GM21825 (cell line): ENCODE measurements at regions not wholly inside any gene's neighbourhood (a gene's known extent, or its start where the extent isn't known, plus 50 kb on each side); places are given as distances from the start of the nearest gene placed in this dataset.
A peak's percentile ranks its signal among the peaks of the same experiment; 100 is the strongest.
"Not testable (repeated sequence)": the region's sequence is repeated elsewhere in the genome, so short reads cannot be mapped to it uniquely, and the experiment has no call there.

ENCODE experiments used
- ATAC-seq: cut with Tn5 transposase; IDR thresholded peaks from one replicate; pipeline ENCODE4 v1.9.1; 2021; ENCODE audit warnings: mild to moderate bottlenecking, moderate library complexity; ENCODE audit not compliant: unreplicated experiment

GRCh38 chr5:99032234-99033013 is 103.6 kb upstream of the CHD1 start:
- peak; percentile 41 for ATAC-seq

DNA sequence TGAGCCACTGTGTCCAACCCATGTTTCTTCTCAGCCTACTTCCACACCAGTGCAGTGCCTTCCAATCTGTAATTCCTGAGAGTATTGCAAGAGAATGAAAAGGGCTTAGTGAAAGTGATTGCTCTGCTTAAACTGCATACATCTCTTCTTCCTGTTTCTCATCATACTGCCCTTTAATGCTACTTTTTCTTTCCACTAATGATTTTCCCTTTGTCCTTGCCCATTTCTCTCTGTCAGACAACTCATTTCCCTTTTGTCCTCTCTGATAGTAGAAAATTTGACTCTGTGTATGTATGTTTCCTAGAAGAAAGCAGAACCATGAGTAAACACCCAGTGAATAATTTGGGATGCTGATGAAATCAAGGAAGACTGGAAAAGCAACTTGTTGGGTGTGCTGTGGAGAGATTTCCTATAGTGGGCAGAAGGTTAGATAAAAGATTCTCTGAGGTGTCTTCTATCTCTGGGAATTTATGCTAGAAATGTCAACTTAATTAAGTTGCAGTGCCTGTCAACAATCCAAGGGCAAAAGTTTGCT is 102.2 kb upstream of the CHD1 start:
- ATAC-seq = no peak

- ATAC-seq = no peak
Observed at GRCh38 chr5:99029172-99029571, 100.4 kb upstream of the CHD1 start.

GRCh38 chr5:99028170-99028569 is 99.4 kb upstream of the CHD1 start:
- not testable (repeated sequence) for ATAC-seq

- no peak for ATAC-seq
Observed at GRCh38 chr5:99025298-99026045, 96.7 kb upstream of the CHD1 start.

- ATAC-seq = no peak
Observed at GRCh38 chr5:99023330-99023729, 94.5 kb upstream of the CHD1 start.

DNA sequence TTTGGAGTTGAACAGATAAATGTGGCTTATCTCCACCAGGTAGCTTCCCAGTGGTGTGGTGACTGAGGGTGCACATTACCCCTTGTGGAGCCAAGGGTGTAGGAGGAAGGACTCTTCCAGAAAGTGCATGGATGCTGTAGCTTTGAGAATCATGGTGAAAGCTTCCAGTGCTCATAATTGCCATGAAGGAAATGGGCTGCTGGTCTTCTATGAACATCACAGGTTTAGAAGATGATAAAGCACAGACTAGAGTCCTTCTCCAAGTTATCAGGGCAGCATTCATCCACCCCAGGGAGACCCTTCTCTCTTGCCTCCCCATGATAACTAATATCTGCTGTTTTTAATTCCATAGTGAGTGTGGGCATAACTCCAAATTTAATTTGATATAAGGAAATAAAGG is 93.4 kb upstream of the CHD1 start:
- ATAC-seq = no peak

DNA sequence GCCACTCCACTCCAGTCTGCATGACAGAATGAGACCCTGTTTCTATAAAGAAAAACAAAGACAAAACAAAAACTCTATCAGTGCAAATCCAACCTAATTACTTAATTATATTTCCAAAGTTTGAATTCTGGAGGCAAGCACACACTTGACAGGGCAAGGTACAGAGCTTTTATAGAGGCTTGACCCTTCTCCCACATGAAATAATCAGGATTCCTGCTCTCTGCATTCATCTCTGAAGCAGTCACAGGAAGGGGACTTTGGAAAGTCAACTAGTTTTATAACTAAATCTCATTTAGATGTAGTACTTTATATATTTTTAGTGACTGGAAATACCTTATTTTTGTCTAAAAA is 91.9 kb upstream of the CHD1 start:
- ATAC-seq = no peak

GRCh38 chr5:99019812-99020697 is 91.2 kb upstream of the CHD1 start:
- peak; percentile 57 for ATAC-seq

DNA sequence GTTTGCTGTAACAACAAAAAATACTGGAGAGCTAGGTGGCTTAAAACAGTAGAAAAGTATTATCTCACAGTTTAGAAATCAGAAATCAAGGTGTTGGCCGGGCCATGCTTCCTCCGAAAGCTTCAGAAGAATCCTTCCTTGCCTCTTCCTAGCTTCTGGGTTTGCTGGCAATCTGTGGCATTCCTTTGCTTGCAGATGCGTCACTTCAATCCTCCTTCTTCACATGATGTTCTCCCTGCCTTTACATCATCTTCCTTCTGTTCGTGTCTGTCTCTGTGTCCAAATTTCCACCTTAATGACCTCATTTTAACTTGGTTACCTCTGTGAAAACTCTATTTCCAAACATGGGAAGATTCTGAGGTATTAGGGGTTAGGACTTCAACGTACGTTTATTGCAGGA is 90.4 kb upstream of the CHD1 start:
- no peak for ATAC-seq

DNA sequence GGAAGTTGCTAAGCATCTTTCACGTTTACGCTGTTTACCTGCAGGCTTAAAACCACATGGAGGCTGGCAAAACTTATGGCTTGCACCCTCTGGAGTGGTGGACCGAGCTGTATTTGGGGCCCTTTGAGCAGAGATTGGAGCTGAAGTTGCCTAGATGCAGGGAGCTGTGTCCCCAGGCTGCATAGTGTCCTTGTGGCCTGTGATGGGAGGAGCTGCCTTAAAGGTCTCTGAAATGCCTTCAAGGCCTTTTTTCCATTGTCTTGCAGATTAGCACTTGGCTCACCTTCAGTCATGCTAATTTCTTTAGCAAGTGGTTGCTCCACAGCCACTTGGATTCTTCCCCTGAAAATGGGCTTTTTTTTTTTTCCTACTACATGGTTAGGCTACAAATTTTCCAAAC is 81.5 kb upstream of the CHD1 start:
- no peak for ATAC-seq

GRCh38 chr5:99008009-99008408 is 79.2 kb upstream of the CHD1 start:
- ATAC-seq = not testable (repeated sequence)

- ATAC-seq = peak; percentile 14
Observed at GRCh38 chr5:99005506-99005905, 76.7 kb upstream of the CHD1 start.

GRCh38 chr5:99004960-99005359 is 76.2 kb upstream of the CHD1 start:
- peak; percentile 100 for ATAC-seq

- no peak for ATAC-seq
Observed at GRCh38 chr5:99000876-99001275, 72.1 kb upstream of the CHD1 start.

GRCh38 chr5:99000221-99000620 is 71.4 kb upstream of the CHD1 start:
- ATAC-seq = no peak

DNA sequence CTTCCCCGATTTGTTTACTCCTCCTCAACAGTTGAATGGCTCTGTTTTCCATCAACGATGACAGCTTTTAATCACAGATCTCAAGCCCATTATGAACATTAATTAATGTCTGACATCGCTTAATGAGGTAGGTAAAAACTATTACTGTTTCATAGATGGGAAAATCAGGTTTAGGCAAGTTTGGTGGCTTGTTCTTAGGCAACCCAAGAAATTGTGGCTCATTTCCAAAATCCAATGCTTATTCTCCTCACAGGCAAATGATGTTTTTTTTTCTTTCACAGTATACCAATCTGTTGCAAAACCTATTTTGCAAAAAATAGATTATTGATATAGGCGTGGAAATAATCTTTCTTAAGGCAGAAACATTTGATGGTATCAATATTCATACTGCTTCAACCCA is 70.8 kb upstream of the CHD1 start:
- no peak for ATAC-seq

DNA sequence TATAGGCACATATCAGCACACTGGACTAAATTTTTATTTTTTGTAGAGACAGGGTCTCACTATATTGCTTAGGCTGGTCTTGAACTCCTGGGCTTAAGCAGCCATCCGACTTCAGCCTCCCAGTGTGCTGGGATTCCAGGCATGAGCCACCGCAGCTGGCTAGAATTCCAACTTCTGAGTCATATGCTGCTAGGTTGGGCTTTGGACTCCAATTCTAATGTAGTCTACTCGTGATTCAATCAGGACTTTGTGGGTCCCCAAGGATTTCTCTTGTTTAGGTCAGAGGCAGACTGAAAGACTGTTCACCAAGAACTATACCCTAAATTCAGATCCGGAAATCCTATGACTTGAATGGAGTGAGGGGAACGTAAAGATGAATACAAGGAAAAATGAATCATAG is 68.2 kb upstream of the CHD1 start:
- no peak for ATAC-seq

GRCh38 chr5:98994611-98995010 is 65.8 kb upstream of the CHD1 start:
- ATAC-seq = no peak

DNA sequence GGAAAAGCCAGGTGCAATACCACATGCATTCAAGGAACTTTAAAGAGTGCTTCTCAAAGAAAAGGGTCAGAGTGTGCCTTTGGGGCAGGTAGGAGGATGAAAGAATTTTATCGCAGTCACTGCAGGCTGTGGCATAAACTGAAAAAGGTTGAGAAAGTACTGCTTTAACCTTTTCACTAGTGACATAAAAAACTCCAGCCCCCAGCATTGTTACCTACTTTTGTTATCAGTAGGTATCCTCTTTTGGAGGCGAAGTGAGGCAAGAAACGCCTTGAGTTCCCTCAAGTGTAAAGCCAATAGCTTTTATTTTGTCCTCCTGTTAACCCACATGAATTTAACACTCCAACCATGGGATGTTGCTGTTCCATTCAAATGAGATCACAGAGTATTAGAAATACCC is 64.7 kb upstream of the CHD1 start:
- ATAC-seq = no peak

DNA sequence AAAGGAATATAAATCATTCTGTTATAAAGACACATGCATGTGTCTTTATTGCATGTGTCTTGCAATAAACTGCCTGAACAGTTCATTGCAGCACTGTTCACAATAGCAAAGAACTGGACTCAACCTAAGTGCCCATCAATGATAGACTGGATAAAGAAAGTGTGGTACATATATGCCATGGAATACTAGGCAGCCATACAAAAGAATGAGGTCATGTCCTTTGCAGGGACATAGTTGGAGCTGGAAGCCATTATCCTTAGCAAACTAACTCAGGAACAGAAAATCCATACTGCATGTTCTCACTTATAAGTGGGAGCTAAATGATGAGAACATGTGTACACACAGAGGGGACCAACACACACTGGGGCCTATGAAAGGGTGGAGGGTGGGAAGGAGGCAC is 63.7 kb upstream of the CHD1 start:
- no peak for ATAC-seq
